Panc1 (cell line): ENCODE measurements at regions not wholly inside any gene's neighbourhood (a gene's known extent, or its start where the extent isn't known, plus 50 kb on each side); places are given as distances from the start of the nearest gene placed in this dataset.

Experiments used
- ATAC-seq: fragments of 200-7000 bp; cut with Tn5 transposase; 2 replicates; pipeline ENCODE4 v1.9.1; 2020; ENCODE audit warnings: mild to moderate bottlenecking, moderate library complexity
- BruUV-seq: library from RNA; stranded (reverse); fragments of 400-500 nt; replicated peaks from 2 replicates; lab custom pipeline; 2021; lab: Mats Ljungman, UMichigan
- CTCF ChIA-PET: fragments of 300-600 bp; sonication (Branson Sonifier 250); formaldehyde crosslinking; loops from one replicate; lab custom pipeline; 2022; ENCODE audit warnings: antibody characterized with exemption; lab: Charles Lee
- POLR2A ChIA-PET: fragments of 300-600 bp; sonication (Branson Sonifier 250); formaldehyde crosslinking; loops from one replicate; lab custom pipeline; 2022; ENCODE audit warnings: antibody characterized with exemption; lab: Charles Lee
- DNase-seq: peaks from one replicate; pipeline ENCODE4 v3.0.0-alpha.2; 2010; ENCODE audit warnings: low read depth, low spot score
- H3K27ac ChIP-seq: 2 replicates; pipeline ENCODE4 v1.5.1; 2011; ENCODE audit warnings: mild to moderate bottlenecking, low read length, inconsistent platforms
- H3K27me3 ChIP-seq: fragments of 200-500 bp; sonication (Bioruptor generic); 2 replicates; pipeline ENCODE4 v1.6.0; 2014; ENCODE audit warnings: low read length, inconsistent platforms; ENCODE audit not compliant: control insufficient read depth, insufficient read depth
- H3K36me3 ChIP-seq: fragments of 200-500 bp; sonication (Bioruptor generic); 2 replicates; pipeline ENCODE4 v1.5.1; 2014; ENCODE audit warnings: inconsistent platforms, mild to moderate bottlenecking, low read length, moderate library complexity; ENCODE audit not compliant: control insufficient read depth, insufficient read depth
- H3K4me1 ChIP-seq: 2 replicates; pipeline ENCODE4 v1.5.1; 2011; ENCODE audit warnings: inconsistent platforms, mild to moderate bottlenecking, low read length, moderate library complexity; ENCODE audit not compliant: control insufficient read depth, insufficient read depth
- H3K4me3 ChIP-seq, 2 experiments: 2 replicates each; pipeline ENCODE4 v1.5.1; 2011 to 2012; ENCODE audit warnings: low read depth in 2 of 2, low read length in 2 of 2, mild to moderate bottlenecking in 2 of 2, inconsistent platforms in 1 of 2, moderate library complexity in 1 of 2
- H3K9me3 ChIP-seq: fragments of 200-500 bp; sonication (Bioruptor generic); 2 replicates; pipeline ENCODE4 v1.5.1; 2014; ENCODE audit warnings: low read depth, mild to moderate bottlenecking, inconsistent platforms, low read length, moderate library complexity; ENCODE audit not compliant: control insufficient read depth, insufficient read depth
- CTCF ChIP-seq: fragments of 450-650 bp; IDR thresholded peaks from 2 replicates; pipeline ENCODE4 v1.5.1; 2017; ENCODE audit warnings: mild to moderate bottlenecking
- POLR2AphosphoS5 ChIP-seq: IDR thresholded peaks from 2 replicates; pipeline ENCODE4 v1.6.1; 2012; ENCODE audit warnings: mild to moderate bottlenecking, low read depth, low read length, moderate library complexity
- REST ChIP-seq, 2 experiments: IDR thresholded peaks; 2 replicates each; pipeline ENCODE4 v1.6.1; 2011 to 2012; ENCODE audit warnings: low read depth in 2 of 2, control low read depth in 1 of 2, low read length in 1 of 2, mild to moderate bottlenecking in 1 of 2, moderate library complexity in 1 of 2; ENCODE audit not compliant: insufficient read depth in 1 of 2
- SIN3A ChIP-seq: IDR thresholded peaks from 2 replicates; pipeline ENCODE4 v1.6.1; 2012; ENCODE audit warnings: low read depth, mild to moderate bottlenecking, low read length, moderate library complexity, borderline replicate concordance; ENCODE audit not compliant: insufficient read depth
- TCF7L2 ChIP-seq: IDR thresholded peaks from 2 replicates; pipeline ENCODE4 v1.6.1; 2011; ENCODE audit warnings: mild to moderate bottlenecking, low read depth, low read length, inconsistent platforms
- in situ Hi-C: cut with HindIII; loops from 2 replicates; pipeline ENCODE4 v1.10.0; 2016; ENCODE audit warnings: low sequenced_read_pairs, low pct_unique_long_range_greater_than_20kb
- intact Hi-C: fragments of 100-400 bp; cut with micrococcal nuclease; formaldehyde crosslinking; loops from one replicate; pipeline ENCODE4 v1.10.0; 2022; ENCODE audit not compliant: unreplicated experiment

GRCh38 chr6:28720357-28721231 lies 194.9 kb downstream of the GPX5 start:
- intact Hi-C loops, result no loop called here

GRCh38 chr6:28721372-28721771 lies 195.7 kb downstream of the GPX5 start:
- Histone ChIP-seq H3K9me3 (no peaks in the 10 kb centered on the region), H3K27ac (no peak overlapping the region), H3K36me3 (no peaks in the 10 kb centered on the region), H3K4me1 (peaks cover 13% of the 10 kb centered on the region), H3K27me3 (peaks cover 2% of the 10 kb centered on the region; the same call in 1 of the 2 replicates), H3K4me3 (no peak overlapping the region)
- intact Hi-C loops, result no loop called here
- ChIA-PET CTCF (no interaction called here), POLR2A (no interaction called here)
- DNase-seq (no peak), ATAC-seq (no peak)
- in situ Hi-C loops, result no loop called here
- TF ChIP-seq SIN3A (no peak), CTCF (no peak), POLR2AphosphoS5 (no peak), TCF7L2 (no peak)
- no TSS peak for BruUV-seq

More at GRCh38 chr6:28720357-28721231, 194.9 kb downstream of the GPX5 start:
- ChIA-PET CTCF (no interaction called here), POLR2A (no interaction called here)
- BruUV-seq, result no TSS peak
- H3K27ac ChIP-seq, result no peak overlapping the region
- ATAC-seq (no peak), DNase-seq (no peak)
- peak overlapping the region; percentile 12 to 27 for H3K4me3 ChIP-seq
- in situ Hi-C loops, result no loop called here
- TF ChIP-seq TCF7L2 (no peak), POLR2AphosphoS5 (no peak), SIN3A (no peak), CTCF (no peak), REST (IDR thresholded peaks at IDR 0.05; ENCODE audit: insufficient read depth in 1 of 2, low read depth in 2 of 2, low read length in 1 of 2) (no peak)
- peaks cover 2% of the 10 kb centered on the region; the same call in 1 of the 2 replicates for H3K27me3 ChIP-seq
- peaks cover 8% of the 10 kb centered on the region for H3K4me1 ChIP-seq
- H3K36me3 ChIP-seq, result no peaks in the 10 kb centered on the region
- H3K9me3 ChIP-seq, result no peaks in the 10 kb centered on the region
